GM23338 (cell line): ENCODE measurements at regions not wholly inside any gene's neighbourhood (a gene's known extent, or its start where the extent isn't known, plus 50 kb on each side); places are given as distances from the start of the nearest gene placed in this dataset.

Experiments used
- ATAC-seq: fragments of 200-7000 bp; cut with Tn5 transposase; 3 replicates; pipeline ENCODE4 v1.9.1; 2020
- DNase-seq: peaks from one replicate; pipeline ENCODE4 v3.0.0-alpha.2; 2015; ENCODE audit warnings: low spot score
- H2AFZ ChIP-seq: fragments of 200-600 bp; sonication (generic); 2 replicates; pipeline ENCODE4 v1.8.0; 2016; ENCODE audit warnings: antibody characterized with exemption, mild to moderate bottlenecking, moderate library complexity
- H3F3A ChIP-seq: fragments of 200-600 bp; sonication (generic); replicated peaks from 2 replicates; pipeline ENCODE4 v1.8.0; 2017; ENCODE audit warnings: antibody characterized with exemption, mixed run types, low read depth
- H3K27ac ChIP-seq: fragments of 200-600 bp; sonication (generic); 2 replicates; pipeline ENCODE4 v1.6.1; 2016; ENCODE audit warnings: low read depth
- H3K27me3 ChIP-seq: fragments of 200-600 bp; sonication (generic); 2 replicates; pipeline ENCODE4 v1.8.0; 2016; ENCODE audit warnings: mild to moderate bottlenecking, mixed run types, moderate library complexity; ENCODE audit not compliant: insufficient read depth
- H3K36me3 ChIP-seq: fragments of 200-600 bp; sonication (generic); 2 replicates; pipeline ENCODE4 v1.8.0; 2016; ENCODE audit warnings: mild to moderate bottlenecking; ENCODE audit not compliant: insufficient read depth
- H3K4me1 ChIP-seq: fragments of 200-600 bp; sonication (generic); 2 replicates; pipeline ENCODE4 v1.8.0; 2016; ENCODE audit warnings: mild to moderate bottlenecking, moderate library complexity; ENCODE audit not compliant: insufficient read depth
- H3K4me2 ChIP-seq: fragments of 200-600 bp; sonication (generic); 2 replicates; pipeline ENCODE4 v1.7.1; 2017; ENCODE audit warnings: mixed run types
- H3K4me3 ChIP-seq: fragments of 200-600 bp; sonication (generic); 2 replicates; pipeline ENCODE4 v1.6.1; 2016; ENCODE audit warnings: mixed run types
- H3K79me2 ChIP-seq: fragments of 200-600 bp; sonication (generic); replicated peaks from 2 replicates; pipeline ENCODE4 v1.8.0; 2017; ENCODE audit warnings: mild to moderate bottlenecking; ENCODE audit not compliant: insufficient read depth
- H3K9me2 ChIP-seq: fragments of 200-600 bp; sonication (generic); 2 replicates; pipeline ENCODE4 v1.8.0; 2017; ENCODE audit not compliant: insufficient read depth
- H4K20me1 ChIP-seq: fragments of 200-600 bp; sonication (generic); replicated peaks from 2 replicates; pipeline ENCODE4 v1.8.0; 2017; ENCODE audit warnings: mild to moderate bottlenecking; ENCODE audit not compliant: insufficient read depth
- H3K27ac Mint-ChIP-seq: 2 replicates; pipeline ENCODE4 v1.8.0; 2020; ENCODE audit warnings: inconsistent platforms, mild to moderate bottlenecking, moderate library complexity, mixed read lengths
- H3K27me3 Mint-ChIP-seq: 3 replicates; pipeline ENCODE4 v1.8.0; 2022; ENCODE audit warnings: low read depth, mild to moderate bottlenecking, moderate library complexity, mixed read lengths, inconsistent platforms; ENCODE audit not compliant: insufficient read depth, poor library complexity
- H3K36me3 Mint-ChIP-seq: 3 replicates; pipeline ENCODE4 v1.8.0; 2021; ENCODE audit warnings: low read depth, mild to moderate bottlenecking, inconsistent platforms, moderate library complexity, mixed read lengths
- H3K4me1 Mint-ChIP-seq: 3 replicates; pipeline ENCODE4 v1.8.0; 2020; ENCODE audit warnings: mild to moderate bottlenecking, inconsistent platforms, mixed read lengths
- H3K4me3 Mint-ChIP-seq: 3 replicates; pipeline ENCODE4 v1.8.0; 2021; ENCODE audit warnings: moderate library complexity, mild to moderate bottlenecking, inconsistent platforms, mixed read lengths
- H3K9me3 Mint-ChIP-seq: 3 replicates; pipeline ENCODE4 v1.8.0; 2020; ENCODE audit warnings: moderate library complexity, mild to moderate bottlenecking, inconsistent platforms, mixed read lengths
- ETS1 ChIP-seq: IDR thresholded peaks from 2 replicates; pipeline ENCODE4 v1.6.1; 2016; ENCODE audit warnings: antibody characterized with exemption
- EZH2phosphoT487 ChIP-seq: fragments of 200-600 bp; sonication (generic); IDR thresholded peaks from one replicate; pipeline ENCODE4 v1.8.1; 2018; ENCODE audit warnings: antibody characterized with exemption; ENCODE audit not compliant: unreplicated experiment
- JUNB ChIP-seq: IDR thresholded peaks from one replicate; pipeline ENCODE4 v1.6.1; 2016; ENCODE audit warnings: antibody characterized with exemption; ENCODE audit not compliant: unreplicated experiment
- POLR2AphosphoS5 ChIP-seq: IDR thresholded peaks from 2 replicates; pipeline ENCODE4 v1.6.1; 2016; ENCODE audit warnings: antibody characterized with exemption, low read depth
- STAT1 ChIP-seq: IDR thresholded peaks from one replicate; pipeline ENCODE4 v1.6.1; 2016; ENCODE audit warnings: antibody characterized with exemption; ENCODE audit not compliant: unreplicated experiment
- ZNF114 ChIP-seq: fragments of 250-450 bp; sonication (Bioruptor Pico); IDR thresholded peaks from 2 replicates; pipeline ENCODE4 v1.5.0; 2020; ENCODE audit warnings: mild to moderate bottlenecking, moderate library complexity
- ZNF331 ChIP-seq: fragments of 250-450 bp; sonication (Bioruptor Pico); IDR thresholded peaks from 2 replicates; pipeline ENCODE4 v1.5.0; 2020; ENCODE audit warnings: low read depth, mild to moderate bottlenecking, moderate library complexity
- TF ChIP-seq, protein P1 (sequence below): fragments of 250-450 bp; sonication (Bioruptor Pico); IDR thresholded peaks from 2 replicates; pipeline ENCODE4 v1.5.0; 2020; ENCODE audit warnings: mild to moderate bottlenecking, moderate library complexity

- Mint-ChIP-seq H3K27ac (no peak overlapping the region), H3K9me3 (0 out of 3 replicates have a peak, but pooled peaks cover 3% of the 10 kb centered on the region), H3K27me3 (no peaks in the 10 kb centered on the region), H3K4me1 (no peaks in the 10 kb centered on the region), H3K36me3 (no peaks in the 10 kb centered on the region; the same call in 2 of the 3 replicates), H3K4me3 (no peak overlapping the region)
- DNase-seq (no peak), ATAC-seq (no peak)
- Histone ChIP-seq H3K4me2 (no peak overlapping the region), H4K20me1 (no peaks in the 10 kb centered on the region), H3K9me2 (no peaks in the 10 kb centered on the region; the same call in 1 of the 2 replicates), H3K27me3 (no peaks in the 10 kb centered on the region), H2AFZ (no peak overlapping the region), H3K27ac (no peak overlapping the region), H3K4me3 (no peak overlapping the region), H3K36me3 (no peaks in the 10 kb centered on the region), H3K79me2 (no peaks in the 10 kb centered on the region), H3F3A (no peaks in the 10 kb centered on the region), H3K4me1 (no peaks in the 10 kb centered on the region)
- TF ChIP-seq, protein P1, sequence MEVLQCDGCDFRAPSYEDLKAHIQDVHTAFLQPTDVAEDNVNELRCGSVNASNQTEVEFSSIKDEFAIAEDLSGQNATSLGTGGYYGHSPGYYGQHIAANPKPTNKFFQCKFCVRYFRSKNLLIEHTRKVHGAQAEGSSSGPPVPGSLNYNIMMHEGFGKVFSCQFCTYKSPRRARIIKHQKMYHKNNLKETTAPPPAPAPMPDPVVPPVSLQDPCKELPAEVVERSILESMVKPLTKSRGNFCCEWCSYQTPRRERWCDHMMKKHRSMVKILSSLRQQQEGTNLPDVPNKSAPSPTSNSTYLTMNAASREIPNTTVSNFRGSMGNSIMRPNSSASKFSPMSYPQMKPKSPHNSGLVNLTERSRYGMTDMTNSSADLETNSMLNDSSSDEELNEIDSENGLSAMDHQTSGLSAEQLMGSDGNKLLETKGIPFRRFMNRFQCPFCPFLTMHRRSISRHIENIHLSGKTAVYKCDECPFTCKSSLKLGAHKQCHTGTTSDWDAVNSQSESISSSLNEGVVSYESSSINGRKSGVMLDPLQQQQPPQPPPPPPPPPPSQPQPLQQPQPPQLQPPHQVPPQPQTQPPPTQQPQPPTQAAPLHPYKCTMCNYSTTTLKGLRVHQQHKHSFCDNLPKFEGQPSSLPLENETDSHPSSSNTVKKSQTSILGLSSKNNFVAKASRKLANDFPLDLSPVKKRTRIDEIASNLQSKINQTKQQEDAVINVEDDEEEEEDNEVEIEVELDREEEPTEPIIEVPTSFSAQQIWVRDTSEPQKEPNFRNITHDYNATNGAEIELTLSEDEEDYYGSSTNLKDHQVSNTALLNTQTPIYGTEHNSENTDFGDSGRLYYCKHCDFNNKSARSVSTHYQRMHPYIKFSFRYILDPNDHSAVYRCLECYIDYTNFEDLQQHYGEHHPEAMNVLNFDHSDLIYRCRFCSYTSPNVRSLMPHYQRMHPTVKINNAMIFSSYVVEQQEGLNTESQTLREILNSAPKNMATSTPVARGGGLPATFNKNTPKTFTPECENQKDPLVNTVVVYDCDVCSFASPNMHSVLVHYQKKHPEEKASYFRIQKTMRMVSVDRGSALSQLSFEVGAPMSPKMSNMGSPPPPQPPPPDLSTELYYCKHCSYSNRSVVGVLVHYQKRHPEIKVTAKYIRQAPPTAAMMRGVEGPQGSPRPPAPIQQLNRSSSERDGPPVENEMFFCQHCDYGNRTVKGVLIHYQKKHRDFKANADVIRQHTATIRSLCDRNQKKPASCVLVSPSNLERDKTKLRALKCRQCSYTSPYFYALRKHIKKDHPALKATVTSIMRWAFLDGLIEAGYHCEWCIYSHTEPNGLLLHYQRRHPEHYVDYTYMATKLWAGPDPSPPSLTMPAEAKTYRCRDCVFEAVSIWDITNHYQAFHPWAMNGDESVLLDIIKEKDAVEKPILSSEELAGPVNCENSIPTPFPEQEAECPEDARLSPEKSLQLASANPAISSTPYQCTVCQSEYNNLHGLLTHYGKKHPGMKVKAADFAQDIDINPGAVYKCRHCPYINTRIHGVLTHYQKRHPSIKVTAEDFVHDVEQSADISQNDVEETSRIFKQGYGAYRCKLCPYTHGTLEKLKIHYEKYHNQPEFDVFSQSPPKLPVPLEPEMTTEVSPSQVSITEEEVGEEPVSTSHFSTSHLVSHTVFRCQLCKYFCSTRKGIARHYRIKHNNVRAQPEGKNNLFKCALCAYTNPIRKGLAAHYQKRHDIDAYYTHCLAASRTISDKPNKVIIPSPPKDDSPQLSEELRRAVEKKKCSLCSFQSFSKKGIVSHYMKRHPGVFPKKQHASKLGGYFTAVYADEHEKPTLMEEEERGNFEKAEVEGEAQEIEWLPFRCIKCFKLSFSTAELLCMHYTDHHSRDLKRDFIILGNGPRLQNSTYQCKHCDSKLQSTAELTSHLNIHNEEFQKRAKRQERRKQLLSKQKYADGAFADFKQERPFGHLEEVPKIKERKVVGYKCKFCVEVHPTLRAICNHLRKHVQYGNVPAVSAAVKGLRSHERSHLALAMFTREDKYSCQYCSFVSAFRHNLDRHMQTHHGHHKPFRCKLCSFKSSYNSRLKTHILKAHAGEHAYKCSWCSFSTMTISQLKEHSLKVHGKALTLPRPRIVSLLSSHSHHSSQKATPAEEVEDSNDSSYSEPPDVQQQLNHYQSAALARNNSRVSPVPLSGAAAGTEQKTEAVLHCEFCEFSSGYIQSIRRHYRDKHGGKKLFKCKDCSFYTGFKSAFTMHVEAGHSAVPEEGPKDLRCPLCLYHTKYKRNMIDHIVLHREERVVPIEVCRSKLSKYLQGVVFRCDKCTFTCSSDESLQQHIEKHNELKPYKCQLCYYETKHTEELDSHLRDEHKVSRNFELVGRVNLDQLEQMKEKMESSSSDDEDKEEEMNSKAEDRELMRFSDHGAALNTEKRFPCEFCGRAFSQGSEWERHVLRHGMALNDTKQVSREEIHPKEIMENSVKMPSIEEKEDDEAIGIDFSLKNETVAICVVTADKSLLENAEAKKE, result no peak
- TF ChIP-seq POLR2AphosphoS5 (no peak), ZNF114 (CRISPR knock-in tag) (no peak)
Observed at GRCh38 chr4:165794834-165795233, 78.2 kb upstream of the TLL1 start.

DNA sequence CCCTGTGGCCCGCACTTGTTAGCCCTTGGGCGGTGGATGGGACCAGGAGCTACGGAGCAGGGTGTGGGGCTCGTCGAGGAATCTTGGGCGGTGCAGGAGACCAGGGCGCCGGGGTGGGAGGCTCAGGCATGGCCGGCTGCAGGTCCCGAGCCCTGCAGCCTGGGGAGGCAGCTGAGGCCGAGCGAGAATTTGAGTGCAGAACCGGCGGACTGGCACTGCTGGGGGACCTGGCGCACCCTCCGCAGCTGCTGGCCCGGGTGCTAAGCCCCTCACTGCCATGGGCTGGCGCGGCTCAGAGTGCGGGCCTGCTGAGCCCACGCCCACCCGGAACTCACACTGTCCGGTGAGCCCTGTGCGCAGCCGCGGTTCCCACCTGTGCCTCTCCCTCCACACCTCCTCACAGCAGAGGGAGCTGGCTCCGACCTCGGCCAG, 73.6 kb upstream of the TLL1 start:
- H3K27me3 Mint-ChIP-seq, result no peaks in the 10 kb centered on the region
- Histone ChIP-seq H3K4me1 (no peaks in the 10 kb centered on the region), H2AFZ (no peak overlapping the region), H3K79me2 (no peaks in the 10 kb centered on the region), H3K36me3 (no peaks in the 10 kb centered on the region), H3K4me2 (no peak overlapping the region), H4K20me1 (no peaks in the 10 kb centered on the region), H3K27me3 (no peaks in the 10 kb centered on the region), H3K9me2 (no peaks in the 10 kb centered on the region), H3K27ac (no peak overlapping the region), H3F3A (no peaks in the 10 kb centered on the region), H3K4me3 (no peak overlapping the region)
- H3K4me1 Mint-ChIP-seq, result no peaks in the 10 kb centered on the region
- ATAC-seq (no peak), DNase-seq (no peak)
- 0 out of 3 replicates have a peak, but pooled peaks cover 3% of the 10 kb centered on the region for H3K9me3 Mint-ChIP-seq
- no peak overlapping the region for H3K4me3 Mint-ChIP-seq
- no peaks in the 10 kb centered on the region for H3K36me3 Mint-ChIP-seq
- no peak overlapping the region for H3K27ac Mint-ChIP-seq
- no peak for TF ChIP-seq JUNB
- TF ChIP-seq STAT1, result no peak
- TF ChIP-seq ETS1, result no peak
- no peak for TF ChIP-seq EZH2phosphoT487
- no peak for TF ChIP-seq ZNF331 (CRISPR knock-in tag)
